Erythroblast (primary cell): ENCODE measurements at regions not wholly inside any gene's neighbourhood (a gene's known extent, or its start where the extent isn't known, plus 50 kb on each side); places are given as distances from the start of the nearest gene placed in this dataset.

Source experiments
- GATA1 ChIP-seq: IDR thresholded peaks from 2 replicates; pipeline ENCODE4 v1.6.1; 2011; ENCODE audit warnings: low read depth, mild to moderate bottlenecking, control low read depth, low read length, moderate library complexity
- POLR2A ChIP-seq: IDR thresholded peaks from 2 replicates; pipeline ENCODE4 v1.6.1; 2011; ENCODE audit warnings: mild to moderate bottlenecking, low read length

DNA sequence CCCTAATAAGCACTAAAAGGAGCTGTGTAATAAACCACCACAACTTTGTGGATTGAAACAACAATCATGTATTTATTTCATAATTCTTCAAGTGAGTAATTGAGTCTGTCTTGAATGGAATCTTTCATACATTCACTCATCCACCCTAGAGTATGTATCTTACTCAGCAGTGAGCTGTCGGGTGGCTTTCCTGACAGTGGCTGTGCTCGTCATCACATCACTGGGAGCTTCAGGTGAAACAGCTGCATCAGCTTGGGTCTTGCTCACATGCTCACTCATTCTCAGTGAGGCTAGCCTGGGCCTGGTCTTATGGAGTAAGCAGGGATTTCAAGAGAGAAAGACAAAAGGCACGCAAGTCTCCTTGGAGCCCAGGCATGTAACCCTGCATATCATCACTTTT lies 271.4 kb downstream of the POM121L12 start:
- TF ChIP-seq POLR2A: no peak
- TF ChIP-seq GATA1: no peak
